Endothelial cell of umbilical vein (primary cell): ENCODE measurements at regions not wholly inside any gene's neighbourhood (a gene's known extent, or its start where the extent isn't known, plus 50 kb on each side); places are given as distances from the start of the nearest gene placed in this dataset.

ENCODE experiments used
- BruUV-seq: library from RNA; stranded (reverse); fragments of 400-500 nt; replicated peaks from 2 replicates; lab custom pipeline; 2021; lab: Mats Ljungman, UMichigan
- CTCF ChIA-PET: fragments of 300-600, 350-600 bp; sonication (Branson Sonifier 250); formaldehyde crosslinking; loops from one replicate; lab custom pipeline; 2021; ENCODE audit warnings: antibody characterized with exemption, inconsistent platforms; lab: Charles Lee
- POLR2A ChIA-PET: fragments of 300-600, 350-600 bp; sonication (Branson Sonifier 250); formaldehyde crosslinking; loops from one replicate; lab custom pipeline; 2021; ENCODE audit warnings: antibody characterized with exemption, inconsistent platforms; lab: Charles Lee
- DNase-seq: peaks from one replicate; pipeline ENCODE4 v3.0.0-alpha.2; 2011; ENCODE audit warnings: low read depth, low spot score
- FAIRE-seq: peaks from 2 replicates; lab custom pipeline; 2011; peaks lifted over from hg19 to GRCh38; lab: Jason Lieb, UNC
- H2AFZ ChIP-seq: 2 replicates; pipeline ENCODE4 v1.6.0; 2012; ENCODE audit warnings: low read depth, low read length, control low read depth, inconsistent platforms
- H3K27ac ChIP-seq: 2 replicates; pipeline ENCODE4 v1.5.1; 2011; ENCODE audit warnings: low read depth, mild to moderate bottlenecking, control low read depth, low read length, moderate library complexity; ENCODE audit not compliant: insufficient read depth
- H3K27me3 ChIP-seq, 2 experiments: 2 replicates each; pipeline versions ENCODE4 v1.6.0 to v1.6.1; 2011; ENCODE audit warnings: low read length in 2 of 2, mixed read lengths in 1 of 2; ENCODE audit not compliant: control insufficient read depth in 2 of 2, insufficient read depth in 2 of 2
- H3K36me3 ChIP-seq, 2 experiments: 2 replicates in 1 of 2; 3 replicates in 1 of 2; pipeline ENCODE4 v1.5.1; 2011; ENCODE audit warnings: low read length in 2 of 2, mild to moderate bottlenecking in 1 of 2, moderate library complexity in 1 of 2; ENCODE audit not compliant: control insufficient read depth in 2 of 2, insufficient read depth in 2 of 2; ENCODE audit errors: extremely low read depth in 1 of 2
- H3K4me1 ChIP-seq: 3 replicates; pipeline ENCODE4 v1.5.1; 2011; ENCODE audit warnings: mild to moderate bottlenecking, low read length; ENCODE audit not compliant: control insufficient read depth, insufficient read depth; ENCODE audit errors: extremely low read depth
- H3K4me2 ChIP-seq: 2 replicates; pipeline ENCODE4 v1.6.1; 2011; ENCODE audit warnings: low read length, control low read depth, mixed read lengths; ENCODE audit not compliant: insufficient read depth
- H3K4me3 ChIP-seq, 3 experiments: fragments of 200-600 bp in 1 of 3; sonication (generic), shearing (Covaris generic) in 1 of 3; replicated peaks in 1 of 3; 2 replicates each; pipeline ENCODE4 v1.5.1; 2011 to 2016; ENCODE audit warnings: control low read depth in 3 of 3, low read length in 3 of 3, mild to moderate bottlenecking in 2 of 3, inconsistent platforms in 1 of 3, low read depth in 1 of 3, moderate library complexity in 1 of 3; ENCODE audit not compliant: insufficient read depth in 1 of 3
- H3K79me2 ChIP-seq: 2 replicates; pipeline ENCODE4 v1.6.0; 2012; ENCODE audit warnings: low read length, inconsistent platforms; ENCODE audit not compliant: control insufficient read depth, insufficient read depth
- H3K9ac ChIP-seq: replicated peaks from 2 replicates; pipeline ENCODE3; 2011; ENCODE audit warnings: low read length, control low read depth; ENCODE audit not compliant: insufficient read depth; ENCODE audit errors: extremely low read depth
- H3K9me1 ChIP-seq: replicated peaks from 3 replicates; pipeline ENCODE4 v1.6.0; 2011; ENCODE audit warnings: mild to moderate bottlenecking, low read length; ENCODE audit not compliant: control insufficient read depth, insufficient read depth; ENCODE audit errors: extremely low read depth
- H3K9me3 ChIP-seq: replicated peaks from 2 replicates; pipeline ENCODE4 v1.5.1; 2012; ENCODE audit warnings: low read length, inconsistent platforms; ENCODE audit not compliant: control insufficient read depth, insufficient read depth
- H4K20me1 ChIP-seq: replicated peaks from 2 replicates; pipeline ENCODE3; 2011; ENCODE audit warnings: mild to moderate bottlenecking, low read length; ENCODE audit not compliant: control insufficient read depth, insufficient read depth; ENCODE audit errors: extremely low read depth
- CTCF ChIP-seq, 2 donors: IDR thresholded peaks; 1 replicate in 1 of 2; 2 replicates in 1 of 2; pipeline ENCODE4 v1.5.1; 2011; ENCODE audit warnings: low read length in 2 of 2, mild to moderate bottlenecking in 2 of 2, moderate library complexity in 2 of 2, control low read depth in 1 of 2, inconsistent platforms in 1 of 2, low read depth in 1 of 2; ENCODE audit not compliant: insufficient read depth in 1 of 2; ENCODE audit errors: extremely low read depth in 1 of 2
- EZH2 ChIP-seq: IDR thresholded peaks from 2 replicates; pipeline ENCODE4 v1.6.1; 2012; ENCODE audit warnings: borderline replicate concordance, low read depth, mild to moderate bottlenecking, moderate library complexity, low read length, inconsistent platforms; ENCODE audit not compliant: severe bottlenecking
- FOS ChIP-seq: IDR thresholded peaks from 2 replicates; pipeline ENCODE4 v1.6.1; 2011; ENCODE audit warnings: mild to moderate bottlenecking, low read length, moderate library complexity, borderline replicate concordance; ENCODE audit not compliant: insufficient read depth
- GATA2 ChIP-seq: IDR thresholded peaks from 2 replicates; pipeline ENCODE4 v1.7.0; 2011; ENCODE audit warnings: low read depth, mild to moderate bottlenecking, moderate library complexity, mixed read lengths, low read length; ENCODE audit not compliant: insufficient read length, insufficient read depth
- JUN ChIP-seq: IDR thresholded peaks from 2 replicates; pipeline ENCODE4 v1.6.1; 2011; ENCODE audit warnings: borderline replicate concordance, low read depth; ENCODE audit not compliant: insufficient read length, insufficient read depth
- MAX ChIP-seq: IDR thresholded peaks from 2 replicates; pipeline ENCODE4 v1.6.1; 2011; ENCODE audit not compliant: insufficient read depth, insufficient read length
- MYC ChIP-seq: IDR thresholded peaks from one replicate; pipeline ENCODE4 v1.6.1; 2011; ENCODE audit warnings: mild to moderate bottlenecking, low read depth, low read length
- POLR2A ChIP-seq: IDR thresholded peaks from 2 replicates; pipeline ENCODE4 v1.6.1; 2012; ENCODE audit warnings: low read depth, mild to moderate bottlenecking, control low read depth, low read length
- POLR2AphosphoS5 ChIP-seq: IDR thresholded peaks from 2 replicates; pipeline ENCODE4 v1.6.1; 2012; ENCODE audit warnings: low read depth, mild to moderate bottlenecking, control low read depth, low read length, moderate library complexity; ENCODE audit not compliant: insufficient read depth
- dilution Hi-C: fragments of 300-500 bp; cut with MboI; formaldehyde crosslinking; loops from one replicate; pipeline ENCODE4 v1.15.0; 2019; ENCODE audit warnings: low sequenced_read_pairs; ENCODE audit not compliant: extremely low pct_ligation_motif_present
- intact Hi-C: fragments of 100-400 bp; cut with micrococcal nuclease; formaldehyde crosslinking; loops from one replicate; pipeline ENCODE4 v1.10.0; 2022

GRCh38 chr21:17340081-17340480 is 172.8 kb upstream of the CXADR start:
- TF ChIP-seq JUN (no peak), POLR2A (no peak), MYC (no peak), MAX (no peak), EZH2 (no peak), FOS (no peak), POLR2AphosphoS5 (no peak), CTCF (IDR thresholded peaks at IDR 0.05; ENCODE audit: extremely low read depth in 1 of 2, insufficient read depth in 1 of 2, low read depth in 1 of 2, low read length in 2 of 2) (no peak), GATA2 (no peak)
- Histone ChIP-seq H3K9ac (no peak overlapping the region), H3K9me1 (no peaks in the 10 kb centered on the region), H3K27ac (no peak overlapping the region), H3K9me3 (no peaks in the 10 kb centered on the region), H3K27me3 (no peaks in the 10 kb centered on the region), H3K36me3 (no peaks in the 10 kb centered on the region), H3K4me1 (no peaks in the 10 kb centered on the region), H2AFZ (no peak overlapping the region), H4K20me1 (no peaks in the 10 kb centered on the region), H3K4me3 (no peak overlapping the region), H3K79me2 (no peaks in the 10 kb centered on the region), H3K4me2 (no peak overlapping the region)
- intact Hi-C loops: no loop called here
- ChIA-PET CTCF (no interaction called here), POLR2A (no interaction called here)
- no peak for FAIRE-seq
- BruUV-seq: no TSS peak
- DNase-seq: no peak
- dilution Hi-C loops: no loop called here
